GM23248 (cell line): ENCODE measurements at regions not wholly inside any gene's neighbourhood (a gene's known extent, or its start where the extent isn't known, plus 50 kb on each side); places are given as distances from the start of the nearest gene placed in this dataset.

Experiments
- EZH2 ChIP-seq: fragments of 200-600 bp; sonication (generic); IDR thresholded peaks from 2 replicates; pipeline ENCODE4 v1.6.1; 2018; ENCODE audit warnings: antibody characterized with exemption, mild to moderate bottlenecking; ENCODE audit not compliant: insufficient read depth, poor library complexity, severe bottlenecking
- EZH2phosphoT487 ChIP-seq: fragments of 200-600 bp; sonication (generic); IDR thresholded peaks from 2 replicates; pipeline ENCODE4 v1.6.1; 2018; ENCODE audit warnings: antibody characterized with exemption, moderate library complexity, mild to moderate bottlenecking, low read depth; ENCODE audit not compliant: insufficient read depth

DNA sequence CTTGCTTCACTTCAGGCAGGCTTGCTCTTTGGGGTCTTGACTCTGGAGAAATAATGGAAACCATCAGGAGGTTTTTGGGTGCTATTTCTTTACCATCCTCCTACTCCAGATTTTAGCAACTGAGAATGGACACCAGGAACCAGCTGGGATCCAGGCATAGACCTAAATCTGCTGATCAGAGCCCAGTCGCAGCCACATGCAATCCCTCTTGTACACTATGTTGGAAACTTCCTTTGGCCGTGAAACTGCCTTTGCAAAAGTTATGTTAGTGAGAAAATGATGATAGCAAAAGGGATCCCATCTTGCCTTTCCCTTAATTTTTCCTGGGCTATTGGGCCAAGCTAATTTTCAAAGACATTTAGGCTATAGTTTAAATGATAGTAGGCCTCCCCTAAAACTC lies 158.8 kb upstream of the ARL4C start:
- TF ChIP-seq EZH2 (no peak), EZH2phosphoT487 (no peak)
